ENCODE measurements at regions not wholly inside any gene's neighbourhood (a gene's known extent, or its start where the extent isn't known, plus 50 kb on each side); places are given as distances from the start of the nearest gene placed in this dataset.

- TF ChIP-seq POLR2A (IDR thresholded peaks at IDR 0.05; ENCODE audit: low read depth, low read length) (no peak), CTCF (conservative IDR thresholded peaks at IDR 0.05; ENCODE audit: low read depth, low read length) (no peak), RAD21 (IDR thresholded peaks at IDR 0.05; ENCODE audit: low read length) (no peak), BHLHE40 (IDR thresholded peaks at IDR 0.05; ENCODE audit: low read depth, low read length) (no peak), SMC3 (IDR thresholded peaks at IDR 0.05; ENCODE audit: low read depth, low read length) (no peak), CHD1 (IDR thresholded peaks at IDR 0.05; ENCODE audit: low read depth, low read length) (no peak), USF2 (IDR thresholded peaks at IDR 0.05; ENCODE audit: low read depth, low read length) (no peak), CEBPB (IDR thresholded peaks at IDR 0.05; ENCODE audit: low read depth, low read length) (no peak), FOS (IDR thresholded peaks at IDR 0.05; ENCODE audit: low read depth, low read length) (no peak), ELK1 (IDR thresholded peaks at IDR 0.05; ENCODE audit: borderline replicate concordance, low read depth, low read length) (no peak), MAFK (IDR thresholded peaks at IDR 0.05; ENCODE audit: low read depth, low read length) (no peak), RFX5 (IDR thresholded peaks at IDR 0.05; ENCODE audit: low read depth, low read length) (no peak), RCOR1 (IDR thresholded peaks at IDR 0.05; ENCODE audit: insufficient replicate concordance, low read length) (no peak), MXI1 (IDR thresholded peaks at IDR 0.05; ENCODE audit: borderline replicate concordance, low read depth, low read length) (no peak)
These were observed 684.0 kb upstream of the CELF2 start for GRCh38 chr10:10333622-10334021.

All from IMR-90 (cell line).